Endothelial cell of umbilical vein (primary cell): ENCODE measurements at regions not wholly inside any gene's neighbourhood (a gene's known extent, or its start where the extent isn't known, plus 50 kb on each side); places are given as distances from the start of the nearest gene placed in this dataset.

Experiments used
- BruUV-seq: library from RNA; stranded (reverse); fragments of 400-500 nt; replicated peaks from 2 replicates; lab custom pipeline; 2021; lab: Mats Ljungman, UMichigan
- CTCF ChIA-PET: fragments of 300-600, 350-600 bp; sonication (Branson Sonifier 250); formaldehyde crosslinking; loops from one replicate; lab custom pipeline; 2021; ENCODE audit warnings: antibody characterized with exemption, inconsistent platforms; lab: Charles Lee
- POLR2A ChIA-PET: fragments of 300-600, 350-600 bp; sonication (Branson Sonifier 250); formaldehyde crosslinking; loops from one replicate; lab custom pipeline; 2021; ENCODE audit warnings: antibody characterized with exemption, inconsistent platforms; lab: Charles Lee
- DNase-seq: peaks from one replicate; pipeline ENCODE4 v3.0.0-alpha.2; 2011; ENCODE audit warnings: low read depth, low spot score
- FAIRE-seq: peaks from 2 replicates; lab custom pipeline; 2011; peaks lifted over from hg19 to GRCh38; lab: Jason Lieb, UNC
- H2AFZ ChIP-seq: 2 replicates; pipeline ENCODE4 v1.6.0; 2012; ENCODE audit warnings: low read depth, low read length, control low read depth, inconsistent platforms
- H3K27ac ChIP-seq: 2 replicates; pipeline ENCODE4 v1.5.1; 2011; ENCODE audit warnings: low read depth, mild to moderate bottlenecking, control low read depth, low read length, moderate library complexity; ENCODE audit not compliant: insufficient read depth
- H3K27me3 ChIP-seq, 2 experiments: 2 replicates each; pipeline versions ENCODE4 v1.6.0 to v1.6.1; 2011; ENCODE audit warnings: low read length in 2 of 2, mixed read lengths in 1 of 2; ENCODE audit not compliant: control insufficient read depth in 2 of 2, insufficient read depth in 2 of 2
- H3K36me3 ChIP-seq, 2 experiments: 2 replicates in 1 of 2; 3 replicates in 1 of 2; pipeline ENCODE4 v1.5.1; 2011; ENCODE audit warnings: low read length in 2 of 2, mild to moderate bottlenecking in 1 of 2, moderate library complexity in 1 of 2; ENCODE audit not compliant: control insufficient read depth in 2 of 2, insufficient read depth in 2 of 2; ENCODE audit errors: extremely low read depth in 1 of 2
- H3K4me1 ChIP-seq: 3 replicates; pipeline ENCODE4 v1.5.1; 2011; ENCODE audit warnings: mild to moderate bottlenecking, low read length; ENCODE audit not compliant: control insufficient read depth, insufficient read depth; ENCODE audit errors: extremely low read depth
- H3K4me2 ChIP-seq: 2 replicates; pipeline ENCODE4 v1.6.1; 2011; ENCODE audit warnings: low read length, control low read depth, mixed read lengths; ENCODE audit not compliant: insufficient read depth
- H3K4me3 ChIP-seq, 3 experiments: fragments of 200-600 bp in 1 of 3; sonication (generic), shearing (Covaris generic) in 1 of 3; replicated peaks in 1 of 3; 2 replicates each; pipeline ENCODE4 v1.5.1; 2011 to 2016; ENCODE audit warnings: control low read depth in 3 of 3, low read length in 3 of 3, mild to moderate bottlenecking in 2 of 3, inconsistent platforms in 1 of 3, low read depth in 1 of 3, moderate library complexity in 1 of 3; ENCODE audit not compliant: insufficient read depth in 1 of 3
- H3K79me2 ChIP-seq: 2 replicates; pipeline ENCODE4 v1.6.0; 2012; ENCODE audit warnings: low read length, inconsistent platforms; ENCODE audit not compliant: control insufficient read depth, insufficient read depth
- H3K9ac ChIP-seq: replicated peaks from 2 replicates; pipeline ENCODE3; 2011; ENCODE audit warnings: low read length, control low read depth; ENCODE audit not compliant: insufficient read depth; ENCODE audit errors: extremely low read depth
- H3K9me1 ChIP-seq: replicated peaks from 3 replicates; pipeline ENCODE4 v1.6.0; 2011; ENCODE audit warnings: mild to moderate bottlenecking, low read length; ENCODE audit not compliant: control insufficient read depth, insufficient read depth; ENCODE audit errors: extremely low read depth
- H3K9me3 ChIP-seq: replicated peaks from 2 replicates; pipeline ENCODE4 v1.5.1; 2012; ENCODE audit warnings: low read length, inconsistent platforms; ENCODE audit not compliant: control insufficient read depth, insufficient read depth
- H4K20me1 ChIP-seq: replicated peaks from 2 replicates; pipeline ENCODE3; 2011; ENCODE audit warnings: mild to moderate bottlenecking, low read length; ENCODE audit not compliant: control insufficient read depth, insufficient read depth; ENCODE audit errors: extremely low read depth
- EZH2 ChIP-seq: IDR thresholded peaks from 2 replicates; pipeline ENCODE4 v1.6.1; 2012; ENCODE audit warnings: borderline replicate concordance, low read depth, mild to moderate bottlenecking, moderate library complexity, low read length, inconsistent platforms; ENCODE audit not compliant: severe bottlenecking
- FOS ChIP-seq: IDR thresholded peaks from 2 replicates; pipeline ENCODE4 v1.6.1; 2011; ENCODE audit warnings: mild to moderate bottlenecking, low read length, moderate library complexity, borderline replicate concordance; ENCODE audit not compliant: insufficient read depth
- GATA2 ChIP-seq: IDR thresholded peaks from 2 replicates; pipeline ENCODE4 v1.7.0; 2011; ENCODE audit warnings: low read depth, mild to moderate bottlenecking, moderate library complexity, mixed read lengths, low read length; ENCODE audit not compliant: insufficient read length, insufficient read depth
- JUN ChIP-seq: IDR thresholded peaks from 2 replicates; pipeline ENCODE4 v1.6.1; 2011; ENCODE audit warnings: borderline replicate concordance, low read depth; ENCODE audit not compliant: insufficient read length, insufficient read depth
- MAX ChIP-seq: IDR thresholded peaks from 2 replicates; pipeline ENCODE4 v1.6.1; 2011; ENCODE audit not compliant: insufficient read depth, insufficient read length
- MYC ChIP-seq: IDR thresholded peaks from one replicate; pipeline ENCODE4 v1.6.1; 2011; ENCODE audit warnings: mild to moderate bottlenecking, low read depth, low read length
- POLR2A ChIP-seq: IDR thresholded peaks from 2 replicates; pipeline ENCODE4 v1.6.1; 2012; ENCODE audit warnings: low read depth, mild to moderate bottlenecking, control low read depth, low read length
- POLR2AphosphoS5 ChIP-seq: IDR thresholded peaks from 2 replicates; pipeline ENCODE4 v1.6.1; 2012; ENCODE audit warnings: low read depth, mild to moderate bottlenecking, control low read depth, low read length, moderate library complexity; ENCODE audit not compliant: insufficient read depth
- dilution Hi-C: fragments of 300-500 bp; cut with MboI; formaldehyde crosslinking; loops from one replicate; pipeline ENCODE4 v1.15.0; 2019; ENCODE audit warnings: low sequenced_read_pairs; ENCODE audit not compliant: extremely low pct_ligation_motif_present
- intact Hi-C: fragments of 100-400 bp; cut with micrococcal nuclease; formaldehyde crosslinking; loops from one replicate; pipeline ENCODE4 v1.10.0; 2022
- TF ChIP-seq, protein P1 (sequence below), 2 donors: IDR thresholded peaks; 1 replicate in 1 of 2; 2 replicates in 1 of 2; pipeline ENCODE4 v1.5.1; 2011; ENCODE audit warnings: low read length in 2 of 2, mild to moderate bottlenecking in 2 of 2, moderate library complexity in 2 of 2, control low read depth in 1 of 2, inconsistent platforms in 1 of 2, low read depth in 1 of 2; ENCODE audit not compliant: insufficient read depth in 1 of 2; ENCODE audit errors: extremely low read depth in 1 of 2

DNA sequence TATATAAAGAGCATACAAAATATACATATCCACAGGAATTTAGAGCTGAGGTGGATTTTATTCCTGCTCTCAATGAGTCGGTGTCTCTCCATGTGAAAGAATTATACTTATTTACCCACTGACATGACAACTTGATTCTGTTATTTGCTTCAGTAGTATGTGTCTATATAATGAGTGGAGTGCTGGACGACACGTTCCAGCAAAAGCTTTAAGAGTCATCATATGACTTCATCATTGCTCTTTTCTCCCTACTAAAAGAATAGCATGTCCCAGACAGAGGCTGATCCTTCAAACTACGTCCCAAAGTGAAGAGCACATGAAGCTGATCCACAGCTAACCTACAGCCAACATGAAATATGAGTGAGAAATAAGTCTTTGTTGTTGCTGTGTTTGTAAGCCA is 54.3 kb upstream of the GNB4 start:
- ChIA-PET CTCF (interaction anchor here (0.7 to 2.5 kb wide), 3 partner anchors 12 to 65 kb away, joined by 3 to 9 read pairs (median 4); no protein-coding TSS in a partner anchor), POLR2A (no interaction called here)
- Histone ChIP-seq H3K9ac (no peak overlapping the region), H3K27ac (no peak overlapping the region), H3K9me3 (no peaks in the 10 kb centered on the region), H3K27me3 (peaks cover 0 to 1% of the 10 kb centered on the region in 2 experiments), H3K4me1 (no peaks in the 10 kb centered on the region), H4K20me1 (no peaks in the 10 kb centered on the region), H3K4me3 (no peak overlapping the region), H3K36me3 (no peaks in the 10 kb centered on the region), H3K4me2 (no peak overlapping the region), H3K79me2 (no peaks in the 10 kb centered on the region), H2AFZ (no peak overlapping the region), H3K9me1 (no peaks in the 10 kb centered on the region)
- TF ChIP-seq POLR2A (no peak), MYC (no peak), FOS (no peak), EZH2 (no peak), GATA2 (no peak), POLR2AphosphoS5 (no peak), MAX (no peak), JUN (no peak)
- TF ChIP-seq, protein P1, sequence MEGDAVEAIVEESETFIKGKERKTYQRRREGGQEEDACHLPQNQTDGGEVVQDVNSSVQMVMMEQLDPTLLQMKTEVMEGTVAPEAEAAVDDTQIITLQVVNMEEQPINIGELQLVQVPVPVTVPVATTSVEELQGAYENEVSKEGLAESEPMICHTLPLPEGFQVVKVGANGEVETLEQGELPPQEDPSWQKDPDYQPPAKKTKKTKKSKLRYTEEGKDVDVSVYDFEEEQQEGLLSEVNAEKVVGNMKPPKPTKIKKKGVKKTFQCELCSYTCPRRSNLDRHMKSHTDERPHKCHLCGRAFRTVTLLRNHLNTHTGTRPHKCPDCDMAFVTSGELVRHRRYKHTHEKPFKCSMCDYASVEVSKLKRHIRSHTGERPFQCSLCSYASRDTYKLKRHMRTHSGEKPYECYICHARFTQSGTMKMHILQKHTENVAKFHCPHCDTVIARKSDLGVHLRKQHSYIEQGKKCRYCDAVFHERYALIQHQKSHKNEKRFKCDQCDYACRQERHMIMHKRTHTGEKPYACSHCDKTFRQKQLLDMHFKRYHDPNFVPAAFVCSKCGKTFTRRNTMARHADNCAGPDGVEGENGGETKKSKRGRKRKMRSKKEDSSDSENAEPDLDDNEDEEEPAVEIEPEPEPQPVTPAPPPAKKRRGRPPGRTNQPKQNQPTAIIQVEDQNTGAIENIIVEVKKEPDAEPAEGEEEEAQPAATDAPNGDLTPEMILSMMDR (IDR thresholded peaks at IDR 0.05; ENCODE audit: extremely low read depth in 1 of 2, insufficient read depth in 1 of 2, low read depth in 1 of 2, low read length in 2 of 2): no peak
- DNase-seq: no peak
- FAIRE-seq: no peak
- dilution Hi-C loops (no loop called here), intact Hi-C loops (no loop called here)
- no TSS peak for BruUV-seq
